Immature natural killer cell (primary cell): ENCODE measurements at regions not wholly inside any gene's neighbourhood (a gene's known extent, or its start where the extent isn't known, plus 50 kb on each side); places are given as distances from the start of the nearest gene placed in this dataset.
"Not testable (repeated sequence)": the region's sequence is repeated elsewhere in the genome, so short reads cannot be mapped to it uniquely, and the experiment has no call there.

Source experiments
- DNase-seq, 3 donors: peaks; one replicate each; pipeline ENCODE4 v3.0.0; 2022; ENCODE audit warnings: mixed read lengths in 1 of 3
- H3K27ac Mint-ChIP-seq, 6 donors: one replicate each; pipeline ENCODE4 v1.8.0; 2020; ENCODE audit warnings: mixed read lengths in 6 of 6, mild to moderate bottlenecking in 5 of 6, inconsistent platforms in 4 of 6, moderate library complexity in 3 of 6
- H3K27me3 Mint-ChIP-seq, 3 donors: one replicate each; pipeline ENCODE4 v1.8.0; 2020 to 2021; ENCODE audit warnings: low read depth in 3 of 3, mild to moderate bottlenecking in 3 of 3, mixed read lengths in 3 of 3, moderate library complexity in 3 of 3, inconsistent platforms in 1 of 3
- H3K36me3 Mint-ChIP-seq, 3 donors: one replicate each; pipeline ENCODE4 v1.8.0; 2020; ENCODE audit warnings: mixed read lengths in 3 of 3, inconsistent platforms in 2 of 3, mild to moderate bottlenecking in 2 of 3
- H3K4me1 Mint-ChIP-seq, 2 donors: one replicate each; pipeline ENCODE4 v1.8.0; 2020; ENCODE audit warnings: inconsistent platforms in 2 of 2, mild to moderate bottlenecking in 2 of 2, mixed read lengths in 2 of 2, moderate library complexity in 1 of 2
- H3K4me3 Mint-ChIP-seq, 5 donors: one replicate each; pipeline ENCODE4 v1.8.0; 2020; ENCODE audit warnings: mild to moderate bottlenecking in 5 of 5, mixed read lengths in 5 of 5, inconsistent platforms in 3 of 5, moderate library complexity in 3 of 5
- H3K9me3 Mint-ChIP-seq, 6 donors: one replicate each; pipeline ENCODE4 v1.8.0; 2020; ENCODE audit warnings: mild to moderate bottlenecking in 6 of 6, mixed read lengths in 6 of 6, inconsistent platforms in 4 of 6, moderate library complexity in 3 of 6

DNA sequence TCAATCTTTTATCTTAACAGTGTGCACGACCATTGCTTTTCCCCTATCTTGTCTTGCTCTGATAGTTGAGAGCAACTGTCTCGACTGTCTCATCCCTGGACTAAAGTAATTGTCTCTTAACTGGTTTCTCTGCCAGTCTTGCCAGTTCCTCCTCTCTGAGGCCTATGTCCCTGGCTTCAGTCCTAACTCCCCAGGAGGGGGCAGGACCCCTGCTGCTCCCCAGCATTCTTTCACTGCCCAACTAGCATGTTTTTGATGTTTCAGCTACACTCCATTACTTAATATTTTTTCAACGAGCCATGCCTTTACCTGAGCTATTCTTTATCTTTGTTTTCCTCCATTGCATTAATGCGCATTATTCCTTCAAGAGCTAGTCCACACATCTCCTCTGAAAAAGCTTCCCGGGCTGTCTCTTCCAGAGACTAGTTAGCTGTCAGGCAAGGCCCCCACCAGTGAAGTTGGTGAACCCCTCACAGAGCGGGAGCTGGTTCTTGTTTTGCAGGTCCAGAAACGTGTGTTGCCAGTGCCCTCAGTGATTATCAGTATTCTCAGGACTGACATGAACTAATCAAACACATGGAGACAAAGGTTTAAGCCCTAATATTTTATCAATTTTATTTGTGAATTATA, 291.7 kb upstream of the KCNN2 start:
- Mint-ChIP-seq H3K27ac (no peak overlapping the region), H3K4me1 (no peaks in the 10 kb centered on the region), H3K4me3 (no peak overlapping the region), H3K36me3 (no peaks in the 10 kb centered on the region), H3K27me3 (peaks cover 0 to 2% (median 0%) of the 10 kb centered on the region in 3 donors), H3K9me3 (peaks cover 0 to 7% (median 0%) of the 10 kb centered on the region in 6 donors)
- no peak for DNase-seq

DNA sequence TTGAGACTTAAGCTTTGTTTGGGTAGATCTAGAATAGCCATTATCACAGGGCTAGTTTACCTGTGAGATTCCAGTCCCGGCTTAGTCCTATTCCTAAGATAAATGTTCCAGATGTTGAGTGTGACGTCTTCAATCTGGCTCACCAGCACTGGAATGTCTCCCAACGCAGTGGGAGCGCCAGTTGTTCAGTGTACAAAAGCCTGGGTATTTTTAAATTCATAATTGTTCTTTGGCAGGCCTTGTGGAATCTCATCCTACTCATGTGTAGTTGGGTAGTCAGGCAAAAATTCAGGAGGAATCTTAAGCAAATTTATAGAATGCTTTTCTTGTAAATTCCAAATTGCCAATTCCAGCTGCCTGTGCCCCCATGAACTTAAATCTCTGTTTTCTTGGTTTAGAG, 272.6 kb upstream of the KCNN2 start:
- Mint-ChIP-seq H3K36me3 (no peaks in the 10 kb centered on the region), H3K9me3 (peaks cover 6 to 29% (median 14%) of the 10 kb centered on the region in 6 donors), H3K4me1 (no peaks in the 10 kb centered on the region), H3K27me3 (peaks cover 0 to 4% (median 0%) of the 10 kb centered on the region in 3 donors), H3K27ac (no peak overlapping the region), H3K4me3 (no peak overlapping the region)
- DNase-seq: no peak

DNA sequence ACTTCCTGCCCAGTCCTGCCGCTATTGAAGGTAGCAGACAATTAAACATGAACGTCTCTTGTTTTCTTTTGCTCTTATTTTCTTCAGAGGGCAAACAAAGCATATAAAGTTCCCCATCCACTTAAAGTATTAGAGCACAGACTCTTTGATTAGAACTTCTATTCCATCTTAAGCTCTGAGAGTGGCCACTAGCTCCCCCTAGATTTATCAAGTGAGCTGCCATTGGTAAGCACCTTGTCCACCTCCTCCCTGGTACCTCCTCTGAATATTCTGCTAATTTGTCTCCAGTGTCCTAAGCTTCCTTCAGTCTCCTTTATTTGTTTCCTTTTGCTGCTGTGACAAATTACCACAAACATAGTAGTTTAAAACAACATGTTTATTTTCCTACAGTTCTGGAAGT, 264.3 kb upstream of the KCNN2 start:
- Mint-ChIP-seq H3K4me1 (no peaks in the 10 kb centered on the region), H3K27ac (no peak overlapping the region), H3K27me3 (peaks cover 0 to 2% (median 0%) of the 10 kb centered on the region in 3 donors), H3K36me3 (no peaks in the 10 kb centered on the region), H3K9me3 (peaks cover 4 to 16% (median 6%) of the 10 kb centered on the region in 6 donors), H3K4me3 (no peak overlapping the region)
- DNase-seq: no peak

DNA sequence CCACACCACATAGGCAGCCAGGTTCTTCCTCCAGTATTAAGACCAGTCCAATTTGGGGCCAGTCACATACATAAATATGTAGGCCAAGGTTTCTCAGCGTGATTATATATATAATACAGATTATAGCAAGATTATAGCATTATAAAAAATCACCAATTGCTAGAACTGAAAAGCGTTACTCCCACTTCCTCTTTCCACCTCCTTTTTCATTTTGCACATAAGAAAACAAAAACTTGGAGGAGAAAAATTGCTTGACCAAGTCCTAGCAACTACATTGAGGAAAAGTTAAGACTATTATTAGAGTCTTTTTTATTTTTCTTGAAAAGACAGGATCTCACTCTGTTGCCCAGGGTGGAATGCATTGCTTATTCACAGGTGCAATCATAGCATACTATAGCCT, 262.7 kb upstream of the KCNN2 start:
- H3K27ac Mint-ChIP-seq: no peak overlapping the region
- H3K4me1 Mint-ChIP-seq: no peaks in the 10 kb centered on the region
- H3K4me3 Mint-ChIP-seq: no peak overlapping the region
- no peaks in the 10 kb centered on the region for H3K27me3 Mint-ChIP-seq
- peaks cover 0 to 7% (median 2%) of the 10 kb centered on the region in 6 donors for H3K9me3 Mint-ChIP-seq
- no peaks in the 10 kb centered on the region for H3K36me3 Mint-ChIP-seq
- no peak for DNase-seq

DNA sequence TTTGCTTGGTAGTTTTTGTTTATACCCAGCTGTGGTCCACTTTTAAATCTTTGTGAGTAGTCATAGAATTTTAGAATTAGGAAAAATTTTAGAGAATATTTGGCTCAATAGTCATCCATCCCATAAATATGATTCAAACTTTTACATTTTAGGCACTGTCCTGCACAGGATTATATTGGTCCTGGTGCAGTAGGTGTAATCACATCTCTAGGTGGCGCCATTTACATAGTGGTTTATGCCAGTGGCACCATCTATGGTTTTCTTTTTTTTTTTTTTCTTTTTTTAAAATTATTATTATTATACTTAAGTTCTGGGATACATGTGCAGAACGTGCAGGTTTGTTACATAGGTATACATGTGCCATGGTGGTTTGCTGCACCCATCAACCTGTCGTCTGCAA, 260.7 kb upstream of the KCNN2 start:
- H3K4me3 Mint-ChIP-seq: no peak overlapping the region
- DNase-seq: no peak
- no peaks in the 10 kb centered on the region for H3K4me1 Mint-ChIP-seq
- no peaks in the 10 kb centered on the region for H3K36me3 Mint-ChIP-seq
- H3K27ac Mint-ChIP-seq: no peak overlapping the region
- no peaks in the 10 kb centered on the region for H3K27me3 Mint-ChIP-seq
- H3K9me3 Mint-ChIP-seq: peaks cover 0 to 7% (median 2%) of the 10 kb centered on the region in 6 donors

DNA sequence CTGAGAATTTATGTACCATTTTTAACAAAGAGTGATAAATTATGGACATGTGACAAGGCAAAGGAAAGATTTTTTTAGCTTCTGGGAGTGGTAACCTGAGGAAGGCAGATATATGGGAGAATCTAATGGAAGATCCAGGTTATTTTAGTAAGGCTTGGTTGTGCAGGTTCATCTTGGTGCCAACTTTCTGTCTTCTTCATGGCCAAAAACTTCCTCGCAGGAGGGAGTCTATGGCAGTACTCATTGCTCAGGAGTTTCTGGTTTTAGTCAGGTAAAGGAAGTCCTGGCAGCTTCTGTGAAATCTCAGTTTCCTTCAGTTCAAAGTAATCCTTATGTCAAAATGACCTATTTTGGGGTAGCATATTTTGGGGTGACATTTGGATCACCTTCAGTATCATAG, 248.3 kb upstream of the KCNN2 start:
- H3K9me3 Mint-ChIP-seq: peaks cover 0 to 20% (median 7%) of the 10 kb centered on the region in 6 donors
- H3K27ac Mint-ChIP-seq: no peak overlapping the region
- no peak overlapping the region for H3K4me3 Mint-ChIP-seq
- no peak for DNase-seq
- H3K27me3 Mint-ChIP-seq: peaks cover 0 to 1% (median 0%) of the 10 kb centered on the region in 3 donors
- no peaks in the 10 kb centered on the region for H3K4me1 Mint-ChIP-seq
- no peaks in the 10 kb centered on the region for H3K36me3 Mint-ChIP-seq

DNA sequence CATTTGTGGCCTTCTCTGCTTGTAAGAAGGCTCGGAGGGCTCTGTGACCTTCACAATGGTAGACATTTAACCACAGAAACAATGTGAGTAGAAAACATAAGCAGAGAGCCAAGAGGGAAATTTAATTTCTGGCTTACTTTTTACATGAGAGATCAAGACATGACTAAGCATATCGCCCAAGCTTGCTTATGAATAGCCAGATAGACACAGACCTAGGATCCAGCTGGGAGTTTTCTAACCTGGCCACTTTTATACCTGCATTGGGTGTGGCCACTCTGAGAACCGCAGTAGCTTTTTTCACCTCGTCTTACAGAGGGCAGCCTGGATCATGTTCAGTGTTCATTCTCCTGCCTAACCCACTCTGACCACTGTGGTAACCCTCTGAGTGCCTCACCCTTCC, 244.9 kb upstream of the KCNN2 start:
- DNase-seq: no peak
- Mint-ChIP-seq H3K4me3 (no peak overlapping the region), H3K27me3 (peaks cover 0 to 1% (median 0%) of the 10 kb centered on the region in 3 donors), H3K4me1 (no peaks in the 10 kb centered on the region), H3K36me3 (no peaks in the 10 kb centered on the region), H3K9me3 (peaks cover 1 to 25% (median 7%) of the 10 kb centered on the region in 6 donors), H3K27ac (no peak overlapping the region)

DNA sequence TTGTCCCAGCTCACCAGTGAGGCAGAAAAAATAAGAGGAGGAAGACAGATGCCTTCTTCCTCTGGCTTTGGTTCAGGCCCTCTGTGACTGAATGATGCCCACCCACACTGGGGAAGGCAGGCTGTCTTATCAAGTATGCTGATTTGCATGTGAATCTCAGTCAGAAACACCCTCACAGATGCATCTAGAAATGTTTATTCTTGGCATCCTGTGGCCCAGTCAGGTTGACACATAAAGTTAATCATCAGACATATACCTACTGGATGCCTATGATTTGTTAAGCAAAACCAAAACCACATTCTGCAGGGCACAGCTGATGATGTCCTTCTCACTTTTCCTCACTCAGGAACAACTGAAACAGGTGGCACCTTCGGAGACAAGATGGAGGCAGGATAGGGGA, 243.4 kb upstream of the KCNN2 start:
- Mint-ChIP-seq H3K4me3 (no peak overlapping the region), H3K36me3 (no peaks in the 10 kb centered on the region), H3K27me3 (peaks cover 0 to 1% (median 0%) of the 10 kb centered on the region in 3 donors), H3K9me3 (peaks cover 1 to 29% (median 6%) of the 10 kb centered on the region in 6 donors), H3K4me1 (no peaks in the 10 kb centered on the region), H3K27ac (no peak overlapping the region)
- no peak for DNase-seq

DNA sequence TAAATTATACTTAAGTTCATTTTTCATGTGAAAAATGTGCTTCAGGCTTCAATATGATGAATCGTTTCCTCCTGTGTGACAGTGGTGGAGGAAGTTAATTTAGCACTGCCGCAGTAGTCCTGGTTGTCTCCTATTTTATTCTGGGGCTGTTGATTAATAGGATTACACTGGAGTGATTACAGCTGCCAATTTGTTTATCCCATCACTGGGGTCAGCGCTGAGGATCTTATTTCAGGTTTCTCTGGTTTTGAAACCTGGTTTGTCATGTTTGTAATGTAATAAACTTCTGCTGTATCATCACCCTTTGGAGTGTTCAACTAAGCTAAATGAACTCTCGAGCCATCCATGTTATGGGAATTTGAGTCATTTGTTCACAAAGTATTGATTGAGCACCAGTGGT, 241.7 kb upstream of the KCNN2 start:
- Mint-ChIP-seq H3K9me3 (peaks cover 1 to 40% (median 6%) of the 10 kb centered on the region in 6 donors), H3K4me3 (no peak overlapping the region), H3K27me3 (peaks cover 0 to 1% (median 0%) of the 10 kb centered on the region in 3 donors), H3K27ac (no peak overlapping the region), H3K4me1 (no peaks in the 10 kb centered on the region), H3K36me3 (no peaks in the 10 kb centered on the region)
- no peak for DNase-seq

DNA sequence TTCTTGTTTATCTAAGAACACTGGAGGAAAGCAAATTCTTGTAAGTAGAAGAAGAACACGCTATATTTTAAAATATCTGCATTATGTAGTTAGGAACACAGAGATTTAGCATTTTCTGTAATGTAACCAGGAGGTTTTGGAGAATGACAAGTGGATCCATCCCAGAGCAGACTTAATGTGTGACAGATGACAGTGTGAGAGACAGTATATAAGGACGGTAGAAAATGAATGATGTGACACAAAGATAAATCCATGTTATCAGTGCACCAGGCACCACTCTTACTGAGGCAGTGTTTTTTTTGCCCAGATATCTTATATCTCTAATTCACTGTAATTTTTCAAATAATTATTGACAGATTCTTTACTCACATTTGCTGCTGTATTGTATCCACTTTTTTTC, 239.0 kb upstream of the KCNN2 start:
- H3K36me3 Mint-ChIP-seq: no peaks in the 10 kb centered on the region
- no peak for DNase-seq
- H3K27me3 Mint-ChIP-seq: no peaks in the 10 kb centered on the region
- no peak overlapping the region for H3K4me3 Mint-ChIP-seq
- H3K4me1 Mint-ChIP-seq: no peaks in the 10 kb centered on the region
- H3K27ac Mint-ChIP-seq: no peak overlapping the region
- H3K9me3 Mint-ChIP-seq: peaks cover 1 to 33% (median 9%) of the 10 kb centered on the region in 6 donors

DNA sequence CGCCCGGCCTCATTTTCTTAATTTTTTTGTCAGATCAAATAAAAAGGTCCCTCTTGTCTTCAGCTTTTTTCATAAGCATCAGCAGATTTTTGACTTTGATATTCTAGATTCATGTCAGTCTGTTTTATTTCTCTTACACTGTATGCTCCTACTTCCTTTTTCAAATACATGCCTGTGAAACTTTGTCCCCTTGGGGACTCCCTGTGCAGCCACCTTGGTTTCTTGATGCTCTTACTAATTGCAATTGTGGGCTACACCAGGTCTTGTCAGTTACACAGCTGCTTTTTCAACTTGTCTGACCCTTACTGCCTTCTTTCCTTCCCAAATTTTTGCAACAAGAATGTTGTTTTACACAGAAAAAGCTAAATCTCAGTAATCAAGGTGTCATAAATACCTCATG, 238.2 kb upstream of the KCNN2 start:
- peaks cover 1 to 26% (median 9%) of the 10 kb centered on the region in 6 donors for H3K9me3 Mint-ChIP-seq
- no peak overlapping the region for H3K4me3 Mint-ChIP-seq
- H3K27ac Mint-ChIP-seq: no peak overlapping the region
- no peaks in the 10 kb centered on the region for H3K27me3 Mint-ChIP-seq
- H3K4me1 Mint-ChIP-seq: no peaks in the 10 kb centered on the region
- no peak for DNase-seq
- no peaks in the 10 kb centered on the region for H3K36me3 Mint-ChIP-seq

DNA sequence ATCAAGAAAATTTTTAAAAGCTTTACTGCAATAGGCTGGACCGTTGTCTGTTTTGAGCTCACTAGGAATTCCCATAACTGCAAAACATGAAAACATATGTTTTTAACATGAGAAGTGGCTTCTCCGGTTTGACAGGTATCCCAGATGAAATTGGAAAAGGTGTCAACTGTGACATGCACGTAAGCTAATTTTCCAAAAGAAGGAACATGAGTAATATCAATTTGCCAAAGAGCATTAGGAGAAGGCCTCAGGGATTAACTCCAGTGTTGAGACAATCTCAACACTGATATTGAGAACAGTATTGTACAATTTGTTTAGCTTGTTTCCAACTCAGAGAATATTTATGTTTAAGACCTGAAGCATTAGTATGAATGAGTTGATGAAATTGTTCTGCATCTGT, 215.5 kb upstream of the KCNN2 start:
- Mint-ChIP-seq H3K27me3 (peaks cover 0 to 2% (median 0%) of the 10 kb centered on the region in 3 donors), H3K27ac (no peak overlapping the region), H3K4me1 (no peaks in the 10 kb centered on the region), H3K4me3 (no peak overlapping the region), H3K36me3 (peaks cover 0 to 7% (median 0%) of the 10 kb centered on the region in 3 donors), H3K9me3 (peaks cover 10 to 57% (median 27%) of the 10 kb centered on the region in 6 donors)
- no peak for DNase-seq

DNA sequence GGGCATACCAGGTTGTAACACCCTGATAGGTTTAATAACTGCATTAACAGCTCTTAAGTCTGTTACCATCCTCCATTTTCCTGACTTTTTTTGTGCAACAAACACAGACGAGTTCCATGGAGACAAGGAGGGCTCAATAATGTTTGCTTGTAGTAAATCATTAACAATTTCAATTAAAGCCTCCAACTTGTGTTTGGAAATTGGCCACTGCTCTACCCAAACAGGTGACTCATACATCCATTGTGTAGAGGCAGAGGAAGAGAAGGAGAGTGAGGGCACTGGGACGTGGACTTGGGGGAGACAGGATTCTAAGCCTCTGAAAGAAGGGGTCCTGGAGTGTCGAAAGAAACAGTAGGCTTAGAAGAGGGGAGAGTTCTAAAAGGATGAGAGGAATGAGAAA, 213.6 kb upstream of the KCNN2 start:
- Mint-ChIP-seq H3K27ac (no peak overlapping the region), H3K27me3 (no peaks in the 10 kb centered on the region), H3K9me3 (peaks cover 10 to 56% (median 28%) of the 10 kb centered on the region in 6 donors), H3K36me3 (peaks cover 0 to 10% (median 0%) of the 10 kb centered on the region in 3 donors), H3K4me1 (no peaks in the 10 kb centered on the region), H3K4me3 (no peak overlapping the region)
- DNase-seq: no peak

DNA sequence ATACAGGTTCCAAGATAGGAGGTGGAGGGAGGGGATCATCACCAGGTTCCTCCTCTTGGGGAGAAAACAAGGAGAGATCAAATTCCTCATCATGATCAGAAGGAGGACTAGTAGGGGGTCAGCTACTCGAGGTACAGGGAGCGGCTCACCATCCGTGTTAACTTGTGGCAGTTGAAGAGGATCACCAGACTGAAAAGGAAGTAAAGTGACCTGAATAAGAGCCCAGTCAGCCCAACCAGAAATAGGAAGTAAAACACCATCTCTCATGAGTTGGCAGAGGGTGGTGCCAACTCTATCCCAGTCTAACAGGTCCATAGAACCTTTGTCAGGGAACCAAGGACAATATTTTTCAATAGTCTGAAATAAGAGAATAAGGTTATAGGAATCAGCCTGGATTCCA, 213.1 kb upstream of the KCNN2 start:
- H3K27me3 Mint-ChIP-seq, H3K36me3 Mint-ChIP-seq, DNase-seq, H3K4me1 Mint-ChIP-seq, H3K4me3 Mint-ChIP-seq, H3K27ac Mint-ChIP-seq: not testable (repeated sequence)
- peaks cover 10 to 56% (median 30%) of the 10 kb centered on the region in 6 donors for H3K9me3 Mint-ChIP-seq
